ENCODE measurements at regions not wholly inside any gene's neighbourhood (a gene's known extent, or its start where the extent isn't known, plus 50 kb on each side); places are given as distances from the start of the nearest gene placed in this dataset.

GRCh38 chr2:51201295-51201694 is 169.4 kb upstream of the NRXN1 start:
- H3K4me1 ChIP-seq (ENCODE audit: control insufficient read depth, extremely low read depth, insufficient read depth, low read length): no peaks in the 10 kb centered on the region
- no peaks in the 10 kb centered on the region for H3K9me1 ChIP-seq (ENCODE audit: control insufficient read depth, extremely low read depth, insufficient read depth, low read length)
- H2AFZ ChIP-seq (ENCODE audit: control insufficient read depth, low read length): no peak overlapping the region
- H3K4me3 ChIP-seq (ENCODE audit: control insufficient read depth in 2 of 3, extremely low read depth in 1 of 3, insufficient read depth in 2 of 3, low read depth in 1 of 3, low read length in 3 of 3): no peak overlapping the region
- no peak for FAIRE-seq
- TF ChIP-seq CTCF (optimal IDR thresholded peaks at IDR 0.05 in 1 of 3, IDR thresholded peaks at IDR 0.05 in 1 of 3, conservative IDR thresholded peaks at IDR 0.05 in 1 of 3; ENCODE audit: extremely low read depth in 1 of 3, insufficient read depth in 2 of 3, low read length in 3 of 3) (no peak), EZH2 (IDR thresholded peaks at IDR 0.05; ENCODE audit: low read length) (no peak)
- no peak overlapping the region for H3K4me2 ChIP-seq (ENCODE audit: control insufficient read depth, extremely low read depth, insufficient read depth, low read depth, low read length)
- no peaks in the 10 kb centered on the region for H3K36me3 ChIP-seq (ENCODE audit: control insufficient read depth in 2 of 2, extremely low read depth in 1 of 2, insufficient read depth in 2 of 2, low read length in 2 of 2)
- no peak for DNase-seq (ENCODE audit: low read depth, low spot score)
- H3K9me3 ChIP-seq (ENCODE audit: control insufficient read depth, low read depth, low read length): no peaks in the 10 kb centered on the region
- H3K27me3 ChIP-seq (ENCODE audit: control insufficient read depth, extremely low read depth, insufficient read depth, low read length): no peaks in the 10 kb centered on the region
- no peak overlapping the region for H3K27ac ChIP-seq (ENCODE audit: control insufficient read depth, insufficient read depth, low read length)
- no peak overlapping the region for H3K9ac ChIP-seq (ENCODE audit: control insufficient read depth, extremely low read depth, insufficient read depth, low read length)
- H4K20me1 ChIP-seq (ENCODE audit: control insufficient read depth, extremely low read depth, insufficient read depth, low read length): no peaks in the 10 kb centered on the region
- dilution Hi-C loops (cut with MboI; ENCODE audit: extremely low pct_ligation_motif_present, low sequenced_read_pairs): no loop called here
- no peaks in the 10 kb centered on the region for H3K79me2 ChIP-seq (ENCODE audit: control insufficient read depth, insufficient read depth, low read length)

- Histone ChIP-seq H3K36me3 (ENCODE audit: control insufficient read depth in 2 of 2, extremely low read depth in 1 of 2, insufficient read depth in 2 of 2, low read length in 2 of 2) (no peaks in the 10 kb centered on the region), H3K79me2 (ENCODE audit: control insufficient read depth, insufficient read depth, low read length) (no peaks in the 10 kb centered on the region), H3K27ac (ENCODE audit: control insufficient read depth, insufficient read depth, low read length) (no peak overlapping the region), H3K4me1 (ENCODE audit: control insufficient read depth, extremely low read depth, insufficient read depth, low read length) (no peaks in the 10 kb centered on the region), H3K9me1 (ENCODE audit: control insufficient read depth, extremely low read depth, insufficient read depth, low read length) (no peaks in the 10 kb centered on the region), H4K20me1 (ENCODE audit: control insufficient read depth, extremely low read depth, insufficient read depth, low read length) (no peaks in the 10 kb centered on the region), H2AFZ (ENCODE audit: control insufficient read depth, low read length) (no peak overlapping the region), H3K4me2 (ENCODE audit: control insufficient read depth, extremely low read depth, insufficient read depth, low read depth, low read length) (no peak overlapping the region), H3K9ac (ENCODE audit: control insufficient read depth, extremely low read depth, insufficient read depth, low read length) (no peak overlapping the region), H3K27me3 (ENCODE audit: control insufficient read depth, extremely low read depth, insufficient read depth, low read length) (no peaks in the 10 kb centered on the region), H3K9me3 (ENCODE audit: control insufficient read depth, low read depth, low read length) (no peaks in the 10 kb centered on the region), H3K4me3 (ENCODE audit: control insufficient read depth in 2 of 3, extremely low read depth in 1 of 3, insufficient read depth in 2 of 3, low read depth in 1 of 3, low read length in 3 of 3) (no peak overlapping the region)
- dilution Hi-C loops (cut with MboI; ENCODE audit: extremely low pct_ligation_motif_present, low sequenced_read_pairs): no loop called here
- DNase-seq (ENCODE audit: low read depth, low spot score) (no peak), FAIRE-seq (no peak)
- TF ChIP-seq CTCF (optimal IDR thresholded peaks at IDR 0.05 in 1 of 3, IDR thresholded peaks at IDR 0.05 in 1 of 3, conservative IDR thresholded peaks at IDR 0.05 in 1 of 3; ENCODE audit: extremely low read depth in 1 of 3, insufficient read depth in 2 of 3, low read length in 3 of 3): no peak
- no peak for TF ChIP-seq EZH2 (IDR thresholded peaks at IDR 0.05; ENCODE audit: low read length)
These were observed 162.7 kb upstream of the NRXN1 start for GRCh38 chr2:51194656-51195055.
